ENCODE measurements at regions not wholly inside any gene's neighbourhood (a gene's known extent, or its start where the extent isn't known, plus 50 kb on each side); places are given as distances from the start of the nearest gene placed in this dataset.

GRCh38 chr7:25750744-25751508, 401.1 kb upstream of the NFE2L3 start:
- no peak for DNase-seq

GRCh38 chr7:25752154-25752553, 399.8 kb upstream of the NFE2L3 start:
- DNase-seq, result no peak

GRCh38 chr7:25752967-25753791, 398.8 kb upstream of the NFE2L3 start:
- no peak for DNase-seq

GRCh38 chr7:25753837-25754236, 398.2 kb upstream of the NFE2L3 start:
- DNase-seq, result no peak

GRCh38 chr7:25754333-25754732, 397.7 kb upstream of the NFE2L3 start:
- no peak for DNase-seq

GRCh38 chr7:25754751-25755150, 397.2 kb upstream of the NFE2L3 start:
- no peak for DNase-seq

GRCh38 chr7:25756601-25757000, 395.4 kb upstream of the NFE2L3 start:
- DNase-seq, result no peak

- no peak for DNase-seq
These were observed 393.4 kb upstream of the NFE2L3 start for GRCh38 chr7:25758559-25758958.

- DNase-seq, result no peak
These were observed 392.7 kb upstream of the NFE2L3 start for GRCh38 chr7:25759286-25759685.

- no peak for DNase-seq
These were observed 392.2 kb upstream of the NFE2L3 start for GRCh38 chr7:25759748-25760147.

- DNase-seq, result no peak
These were observed 389.2 kb upstream of the NFE2L3 start for GRCh38 chr7:25762511-25763462.

- DNase-seq, result no peak
These were observed 388.5 kb upstream of the NFE2L3 start for GRCh38 chr7:25763463-25763860.

- DNase-seq, result no peak
These were observed 386.8 kb upstream of the NFE2L3 start for GRCh38 chr7:25765110-25765655.

GRCh38 chr7:25770235-25770634, 381.8 kb upstream of the NFE2L3 start:
- no peak for DNase-seq

GRCh38 chr7:25770670-25771069, 381.3 kb upstream of the NFE2L3 start:
- no peak for DNase-seq

- no peak for DNase-seq
These were observed 380.5 kb upstream of the NFE2L3 start for GRCh38 chr7:25771491-25771890.

- DNase-seq, result no peak
These were observed 379.2 kb upstream of the NFE2L3 start for GRCh38 chr7:25772802-25773201.

- no peak for DNase-seq
These were observed 377.3 kb upstream of the NFE2L3 start for GRCh38 chr7:25774675-25775074.

- no peak for DNase-seq
These were observed 376.4 kb upstream of the NFE2L3 start for GRCh38 chr7:25775570-25775969.

- peak; percentile 77 for DNase-seq
These were observed 375.8 kb upstream of the NFE2L3 start for GRCh38 chr7:25775999-25776743.

- DNase-seq, result no peak
These were observed 375.3 kb upstream of the NFE2L3 start for GRCh38 chr7:25776744-25777123.
